Cerebellar cortex (tissue), 1 donor: ENCODE measurements at regions not wholly inside any gene's neighbourhood (a gene's known extent, or its start where the extent isn't known, plus 50 kb on each side); places are given as distances from the start of the nearest gene placed in this dataset.
"Not testable (repeated sequence)": the region's sequence is repeated elsewhere in the genome, so short reads cannot be mapped to it uniquely, and the experiment has no call there.

Source experiments
- DNase-seq: peaks from one replicate; pipeline ENCODE4 v3.0.0-alpha.2; 2015; ENCODE audit warnings: low spot score

DNA sequence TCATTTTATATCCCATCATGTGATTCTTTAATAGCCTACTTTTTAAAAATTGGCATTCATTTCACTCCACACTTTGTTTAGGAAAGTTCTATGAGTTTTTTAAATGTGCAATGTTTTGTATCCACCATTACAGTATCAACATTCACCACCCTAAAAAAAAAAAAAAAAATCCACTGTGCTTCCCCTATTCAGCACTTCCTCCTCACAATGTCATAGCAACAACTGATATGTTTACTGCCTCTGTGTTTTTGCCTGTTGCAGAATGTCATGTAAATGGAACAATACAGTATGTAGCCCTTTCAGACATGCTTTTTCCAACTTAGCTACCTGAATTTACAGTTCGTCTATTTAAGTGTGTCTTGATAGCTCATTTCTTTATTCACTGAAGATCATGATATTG lies 754.2 kb downstream of the FAM181B start:
- no peak for DNase-seq

DNA sequence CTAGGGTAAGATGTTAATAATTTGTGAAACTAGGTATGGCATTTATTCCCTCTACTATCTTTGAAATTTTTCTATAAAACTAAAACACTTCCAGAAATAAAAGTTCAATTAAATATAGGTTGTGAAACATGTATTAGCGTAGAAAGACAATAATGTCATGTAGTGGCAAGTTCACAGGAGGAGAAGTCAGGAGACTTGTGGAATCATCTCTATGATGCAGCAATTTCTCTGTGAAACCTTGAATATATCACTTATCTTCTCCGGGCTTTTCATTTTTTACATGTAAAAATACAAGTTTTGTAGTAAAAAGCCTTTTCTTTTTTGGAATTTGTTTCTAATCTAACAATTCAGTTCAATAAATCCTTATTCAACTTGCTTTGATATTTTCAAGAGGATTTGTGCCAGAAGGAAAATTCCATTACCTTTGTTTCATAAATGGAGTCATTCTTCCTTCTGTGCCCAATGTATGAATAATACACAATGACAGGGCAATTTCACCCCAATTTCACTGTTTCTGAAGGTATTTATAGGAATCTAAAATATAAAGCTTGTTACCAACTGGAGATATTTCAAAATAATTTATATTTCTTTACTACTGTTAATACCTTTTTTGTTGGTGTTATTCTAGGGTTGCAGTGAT lies 758.3 kb downstream of the FAM181B start:
- no peak for DNase-seq

DNA sequence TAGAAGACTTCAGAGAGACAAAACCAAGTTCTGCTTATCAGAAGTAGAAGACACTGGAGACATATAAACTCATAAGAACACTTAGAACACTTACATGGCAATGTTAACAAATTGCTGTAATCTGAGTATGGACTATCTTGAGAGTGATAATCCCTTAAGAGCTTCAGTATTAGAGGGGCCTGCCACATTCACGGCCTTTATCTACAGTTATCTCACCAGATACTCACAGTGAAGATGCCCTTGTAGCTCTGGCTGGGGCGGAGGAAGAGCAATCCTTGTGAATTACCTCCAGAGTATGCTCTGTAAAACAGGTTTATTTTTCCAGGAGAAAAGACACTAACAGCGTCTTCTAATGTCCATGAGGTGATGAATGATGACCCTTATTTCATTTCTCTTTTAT lies 762.8 kb downstream of the FAM181B start:
- no peak for DNase-seq

DNA sequence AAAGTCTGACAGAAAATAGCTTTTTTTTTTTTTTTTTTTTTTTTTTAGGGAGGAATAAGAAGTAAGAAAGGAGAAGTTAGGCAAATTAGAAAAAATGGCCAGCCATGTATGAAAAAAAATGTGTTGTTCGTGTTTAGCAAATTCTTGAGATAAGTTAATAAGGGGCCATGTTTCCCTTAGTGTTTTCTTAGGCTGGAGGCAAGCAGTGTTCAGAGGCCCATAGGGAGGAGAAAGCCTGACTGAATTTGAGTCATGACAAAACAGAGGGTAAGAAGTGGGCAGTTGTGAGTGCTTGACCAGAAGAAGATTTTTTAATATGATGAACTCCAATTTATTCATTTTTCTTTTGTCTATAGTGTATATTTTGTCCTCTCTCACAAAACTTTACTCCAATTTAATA lies 766.4 kb downstream of the FAM181B start:
- DNase-seq: no peak

DNA sequence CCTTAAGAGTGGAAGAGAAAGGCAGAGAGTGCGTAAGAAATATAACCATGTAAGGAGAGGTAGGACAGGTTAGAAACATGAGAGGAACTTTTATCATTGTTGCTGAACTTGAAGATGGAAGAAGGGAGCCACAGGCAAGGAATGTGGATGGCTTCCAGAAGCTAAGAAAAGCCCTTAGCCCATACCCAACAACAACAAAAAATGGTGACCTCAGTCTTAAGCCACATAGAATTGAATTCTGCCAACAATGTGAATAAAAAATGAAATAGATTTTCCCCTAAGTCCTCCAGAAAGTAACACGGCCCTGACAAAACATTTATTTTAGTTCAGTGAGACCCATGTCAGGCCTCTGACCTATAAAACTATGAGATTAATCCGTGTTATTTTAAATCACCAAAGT lies 767.3 kb downstream of the FAM181B start:
- no peak for DNase-seq

DNA sequence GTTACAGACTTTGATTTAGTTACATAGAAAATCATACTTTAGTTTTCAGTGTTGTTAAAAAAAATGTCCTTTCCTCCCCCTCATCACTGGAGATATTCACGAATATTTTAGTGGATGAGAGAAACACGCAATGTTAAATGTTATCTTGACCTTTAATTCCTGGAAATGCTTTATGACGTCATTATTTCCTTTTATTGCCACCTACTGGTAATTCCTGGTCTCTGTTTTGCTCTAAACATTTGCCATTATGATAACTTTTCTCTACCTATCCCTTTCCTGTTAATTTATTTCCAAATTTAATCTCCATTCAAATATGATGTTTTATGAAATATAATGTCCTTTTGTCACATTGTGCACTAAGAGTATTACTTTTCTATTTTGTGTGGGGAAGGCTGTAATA lies 770.6 kb downstream of the FAM181B start:
- DNase-seq: no peak

DNA sequence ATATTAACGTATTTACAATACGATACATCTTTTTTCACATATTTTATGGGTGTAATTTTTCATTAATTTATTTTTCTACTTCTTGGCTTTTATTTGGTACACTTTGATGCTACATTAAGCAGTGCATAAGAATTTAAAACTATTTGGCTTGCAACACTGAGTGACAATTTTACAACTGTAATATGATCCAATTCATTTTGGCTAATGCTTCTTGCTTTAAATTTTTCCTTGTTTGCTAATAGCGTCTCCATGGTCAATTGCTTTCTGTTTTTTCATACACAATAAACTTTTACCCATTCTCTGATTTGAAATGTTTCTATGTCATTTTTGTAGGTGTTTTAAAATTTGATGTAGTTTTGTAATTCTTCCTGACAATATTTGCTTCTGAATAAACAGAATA lies 773.2 kb downstream of the FAM181B start:
- no peak for DNase-seq

DNA sequence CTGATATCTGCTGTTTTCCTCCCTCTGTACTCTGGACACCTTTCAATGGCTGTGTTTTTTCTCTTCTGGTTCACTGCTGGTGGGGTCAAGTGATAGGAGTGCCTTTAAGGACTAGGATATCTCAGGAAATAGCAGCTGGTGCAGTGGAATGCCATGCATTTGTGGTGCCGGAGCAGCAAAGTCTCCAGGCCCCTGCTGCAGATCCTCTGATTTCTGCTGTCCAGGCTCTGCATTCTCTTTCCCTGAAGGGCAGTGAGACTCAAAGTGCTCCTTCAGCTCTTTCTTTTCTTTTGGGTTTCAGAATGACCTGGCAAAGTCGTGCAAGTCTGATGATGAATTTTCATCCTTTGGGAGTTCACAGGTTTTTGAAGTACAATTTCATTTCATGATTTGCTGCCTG lies 774.3 kb downstream of the FAM181B start:
- no peak for DNase-seq

DNA sequence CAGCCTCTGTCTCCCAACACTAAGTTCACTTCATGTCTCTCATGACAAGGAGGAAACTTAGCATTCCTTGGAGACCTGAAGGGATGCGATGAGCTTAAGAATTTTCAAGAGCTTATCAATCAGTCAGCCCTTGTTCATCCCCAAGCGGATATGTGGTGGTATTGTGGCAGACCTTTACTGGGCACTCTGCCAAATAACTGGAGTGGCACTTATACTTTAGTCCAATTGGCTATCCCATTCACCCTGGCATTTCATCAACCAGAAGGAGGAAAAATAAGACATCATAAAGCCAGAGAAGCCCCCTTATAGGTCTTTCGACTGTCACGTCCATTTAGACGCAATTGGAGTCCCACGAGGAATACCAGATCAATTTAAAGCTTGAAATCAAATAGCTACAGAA lies 779.4 kb downstream of the FAM181B start:
- DNase-seq: not testable (repeated sequence)

DNA sequence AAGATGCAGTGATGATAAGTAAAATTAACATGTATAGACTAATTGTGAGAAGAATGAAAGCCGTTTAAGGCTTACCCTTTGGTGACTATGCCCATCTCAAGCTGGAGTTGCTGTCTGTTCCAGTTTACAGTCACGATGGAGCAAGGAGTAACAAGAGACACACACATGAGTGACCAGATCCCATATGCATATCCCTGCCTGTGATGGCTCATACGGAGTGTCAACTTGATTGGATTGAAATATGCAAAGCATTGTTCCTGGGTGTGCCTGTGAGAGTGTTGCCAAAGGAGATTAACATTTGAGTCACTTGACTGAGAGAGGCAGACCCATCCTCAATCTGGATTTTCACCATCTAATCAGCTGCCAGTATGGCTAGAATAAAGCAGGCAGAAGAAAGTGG lies 786.8 kb downstream of the FAM181B start:
- DNase-seq: no peak

DNA sequence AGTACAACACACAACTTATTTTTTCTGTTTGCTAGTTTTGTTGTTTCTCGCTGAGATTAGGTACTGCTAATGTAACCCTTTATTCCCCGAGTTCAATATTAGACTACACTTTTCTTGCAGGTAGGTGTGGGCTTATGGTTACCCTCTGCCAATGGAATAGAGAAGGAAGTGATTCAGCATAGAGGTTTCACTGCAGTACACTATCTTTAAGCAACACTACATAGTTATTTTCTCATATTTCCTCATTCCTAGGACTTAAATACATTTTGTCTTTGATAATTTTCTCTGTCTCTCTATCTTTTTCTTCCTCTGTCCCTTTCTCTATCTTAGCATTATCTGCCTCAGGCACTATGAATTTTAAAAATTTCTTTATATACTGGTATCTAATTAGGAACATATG lies 791.0 kb downstream of the FAM181B start:
- no peak for DNase-seq

DNA sequence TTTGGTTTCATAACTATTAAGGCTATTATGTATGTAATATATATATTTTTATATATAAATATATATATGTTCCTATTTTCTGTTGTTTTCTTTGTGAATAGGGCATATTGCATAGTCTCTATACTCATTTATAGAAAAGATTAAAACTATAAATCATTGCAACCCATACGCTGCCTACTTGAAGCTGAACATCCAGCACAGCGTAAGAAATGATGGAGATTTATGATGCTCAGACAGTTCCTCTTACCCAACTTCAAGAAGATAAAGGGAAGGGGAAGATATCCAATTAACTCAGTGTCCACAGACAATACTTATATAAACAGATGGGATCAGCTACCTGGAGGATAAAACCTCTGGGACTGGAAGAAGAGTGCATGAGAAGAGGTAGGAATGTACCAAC lies 791.7 kb downstream of the FAM181B start:
- DNase-seq: no peak

DNA sequence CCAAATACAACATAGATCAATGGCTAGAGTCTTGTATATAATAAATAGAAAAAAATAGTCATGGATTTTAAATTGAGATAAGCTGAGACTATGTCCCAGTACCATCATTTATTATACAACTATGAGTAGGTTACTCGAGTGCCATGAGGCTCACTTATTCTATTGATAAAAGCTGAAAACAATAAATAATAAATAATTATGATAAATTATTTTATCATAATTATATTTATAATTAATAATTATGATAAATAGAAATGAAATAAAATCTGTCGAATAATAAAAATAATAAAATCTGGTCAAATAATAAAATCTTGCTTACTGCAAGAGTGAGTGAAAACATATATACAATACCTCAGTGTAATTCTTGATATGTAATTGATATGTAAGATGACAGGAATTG lies 801.4 kb downstream of the FAM181B start:
- no peak for DNase-seq

DNA sequence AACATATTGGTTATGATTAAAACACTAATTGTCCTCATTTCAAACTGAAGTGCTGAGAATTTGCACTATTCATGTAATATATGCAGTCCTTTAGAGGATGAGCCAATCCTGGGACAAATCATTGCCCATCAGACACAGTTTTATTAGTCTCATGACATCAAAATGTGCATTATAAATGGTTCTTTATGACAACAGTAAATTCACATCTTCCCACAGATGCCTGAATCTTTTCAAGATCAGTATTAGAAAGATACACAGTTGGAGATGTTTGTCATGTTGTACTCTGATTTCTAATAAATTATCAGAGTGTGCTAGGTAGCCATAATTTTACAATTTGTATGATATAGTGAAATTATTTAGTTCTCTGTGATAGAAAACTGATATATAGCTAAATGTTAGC lies 813.5 kb downstream of the FAM181B start:
- no peak for DNase-seq

DNA sequence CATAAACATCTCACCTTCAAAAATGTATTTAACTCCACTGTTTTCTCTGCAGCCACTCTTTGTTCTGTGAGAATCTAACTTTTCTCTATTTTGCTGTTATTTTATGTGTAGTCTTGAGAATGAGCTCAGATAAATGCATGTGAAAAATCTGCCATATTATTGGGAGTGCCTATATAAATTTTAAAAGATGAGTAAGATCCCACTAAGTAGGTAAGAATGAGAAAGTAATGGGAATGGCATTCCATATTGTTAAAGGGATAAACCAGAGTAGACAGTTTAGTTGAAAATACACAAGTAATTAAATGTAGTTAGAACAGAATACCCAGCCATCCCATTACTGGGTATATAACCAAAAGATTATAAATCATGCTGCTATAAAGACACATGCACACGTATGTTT lies 817.2 kb downstream of the FAM181B start:
- no peak for DNase-seq

DNA sequence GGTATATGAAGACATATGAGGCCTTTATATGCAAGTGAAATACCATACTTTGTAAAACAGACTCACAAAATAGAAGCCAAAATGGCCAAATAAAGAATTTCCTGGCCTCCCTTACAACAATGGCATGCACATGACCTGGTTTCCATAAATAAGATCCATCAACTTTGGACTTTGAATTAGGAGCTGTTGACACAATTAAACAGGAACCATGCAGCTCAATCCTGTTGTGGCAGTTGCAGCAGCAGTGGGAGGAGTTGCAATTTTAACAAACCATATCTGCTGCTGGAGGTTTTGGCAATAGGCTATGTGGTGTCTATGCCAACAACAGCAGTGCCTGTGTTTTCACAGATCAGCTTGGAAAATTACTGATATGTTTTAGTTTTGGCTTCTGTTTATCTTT lies 818.6 kb downstream of the FAM181B start:
- DNase-seq: no peak

DNA sequence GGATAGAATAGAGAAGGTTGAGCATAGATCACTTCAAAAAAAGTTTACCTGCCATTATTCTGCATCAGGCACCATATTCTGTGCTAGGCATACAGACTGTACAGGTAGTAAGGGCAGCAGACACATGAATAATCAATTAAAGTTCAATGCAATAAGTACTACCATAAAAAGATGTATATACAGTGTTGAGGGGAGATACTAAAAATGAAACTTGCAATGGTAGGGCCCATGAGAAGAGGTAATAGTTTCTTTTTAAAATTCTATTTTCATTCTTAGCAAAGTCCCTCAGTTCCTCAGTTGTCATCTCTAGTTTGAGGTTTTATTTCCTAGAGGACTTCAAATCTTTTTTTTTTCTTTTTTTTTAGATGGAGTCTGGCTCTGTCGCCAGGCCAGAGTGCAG lies 819.9 kb downstream of the FAM181B start:
- no peak for DNase-seq

DNA sequence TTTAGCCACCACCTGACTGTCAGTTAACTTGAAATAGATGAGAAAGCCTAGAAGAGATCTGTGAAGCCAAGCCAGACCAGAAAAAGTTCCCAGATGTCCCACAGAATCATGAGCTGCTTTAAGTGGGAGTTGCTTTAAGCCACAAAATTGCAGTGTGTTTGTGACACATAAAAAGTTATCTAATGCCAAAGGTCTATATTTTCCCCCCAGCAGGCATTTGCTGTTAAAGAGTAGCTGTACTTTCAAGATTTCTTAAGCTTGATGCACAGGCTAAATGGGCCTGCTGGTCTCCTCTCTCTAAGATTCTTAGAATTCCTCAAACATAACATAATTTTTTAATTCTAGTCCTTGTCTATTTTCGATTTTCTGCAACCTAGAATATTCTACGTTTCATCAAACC lies 825.7 kb downstream of the FAM181B start:
- no peak for DNase-seq

DNA sequence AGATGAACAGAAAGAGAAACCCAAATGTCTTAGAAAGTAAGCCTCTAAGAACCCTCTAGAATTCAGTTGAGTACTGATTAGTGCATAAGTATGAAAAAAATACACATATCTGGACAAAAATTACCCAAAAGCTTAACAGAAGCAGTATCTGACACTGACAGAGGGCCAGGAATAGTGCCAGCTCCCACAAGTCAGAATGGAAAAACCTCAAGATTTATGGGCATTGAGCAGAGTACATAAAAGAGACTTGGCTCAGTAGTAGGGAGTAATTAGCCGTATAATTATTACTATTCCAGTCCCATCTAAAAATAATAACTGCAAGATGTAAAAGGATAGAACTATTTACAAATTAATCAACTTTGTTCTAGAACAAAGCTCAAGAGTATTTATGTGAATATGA lies 834.5 kb downstream of the FAM181B start:
- DNase-seq: no peak

DNA sequence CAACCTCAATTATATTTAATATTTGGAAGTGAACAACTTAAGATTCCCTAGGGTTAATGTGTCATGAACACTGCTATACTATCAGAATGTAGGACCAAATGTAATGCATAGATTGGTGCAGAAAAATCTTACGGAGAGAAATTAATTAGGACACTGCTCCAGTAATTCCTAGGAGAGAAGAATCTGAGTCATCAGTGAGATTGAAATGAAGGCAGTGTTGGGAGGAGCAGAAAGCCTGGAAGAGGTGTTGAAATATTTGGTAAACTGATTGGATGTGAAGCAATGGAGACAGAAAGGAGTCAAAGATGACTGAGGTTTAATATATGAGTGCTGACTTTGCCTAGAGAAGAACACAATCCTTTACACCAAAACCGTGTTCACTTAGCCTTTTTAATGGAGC lies 836.0 kb downstream of the FAM181B start:
- no peak for DNase-seq

DNA sequence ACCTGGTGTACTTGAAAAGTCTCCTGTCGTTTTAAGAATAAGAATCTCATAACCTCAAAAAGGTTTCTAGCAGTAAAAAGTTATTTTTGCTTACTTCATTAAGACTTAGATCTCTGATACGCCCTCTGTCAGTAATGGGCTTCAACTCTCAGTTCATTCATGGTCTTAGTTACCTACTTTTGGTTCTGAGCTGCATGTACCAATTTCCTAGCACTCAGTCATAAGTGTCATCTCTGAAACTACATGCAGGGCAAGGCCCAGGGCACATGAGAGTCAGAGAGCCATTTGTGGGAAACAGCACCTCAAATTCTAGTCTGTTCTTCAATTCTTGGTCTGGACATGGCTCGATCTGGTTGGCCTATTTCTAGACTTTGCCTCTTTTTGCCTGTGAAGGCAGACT lies 838.4 kb downstream of the FAM181B start:
- DNase-seq: no peak

DNA sequence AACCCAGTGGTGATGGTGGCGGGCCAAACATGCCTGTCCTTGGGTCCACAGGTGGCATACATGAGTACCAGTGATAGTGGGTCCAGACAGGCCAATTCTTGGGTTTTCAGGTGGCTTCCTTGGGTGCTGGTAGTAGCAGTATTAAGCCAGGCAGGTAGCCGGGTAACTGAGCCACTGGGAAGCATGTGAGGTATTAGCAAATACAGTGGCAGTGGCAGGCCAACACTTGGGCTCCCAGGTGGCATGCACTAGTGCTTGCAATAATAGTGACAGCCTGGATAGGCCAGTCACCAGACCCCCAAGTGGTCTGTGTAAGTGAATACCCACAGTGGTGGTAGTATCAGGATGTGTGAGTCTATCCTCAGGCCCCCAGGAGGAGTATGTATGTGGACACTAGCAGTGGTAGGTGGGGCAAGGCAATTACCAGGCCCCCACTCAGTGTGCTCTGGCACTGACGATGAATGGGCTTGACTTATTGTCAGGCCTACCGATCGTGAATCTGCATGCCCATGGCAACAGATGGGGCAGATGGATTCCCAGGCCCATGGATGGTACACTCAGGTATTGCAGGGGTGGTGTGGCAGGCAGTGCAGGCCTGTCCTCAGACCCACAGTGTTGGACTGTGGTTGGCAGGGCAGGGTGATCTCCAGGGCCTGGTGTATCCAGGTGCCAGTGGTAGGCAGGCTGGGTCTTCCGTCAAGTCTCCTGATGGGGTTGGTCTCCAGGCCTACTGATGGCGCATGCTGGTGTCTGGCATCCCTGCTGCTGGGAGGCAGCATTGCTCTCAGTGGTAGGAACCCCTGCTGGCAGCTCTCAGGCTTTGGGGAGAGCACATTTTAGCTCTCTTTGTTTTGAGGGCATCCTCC lies 840.7 kb downstream of the FAM181B start:
- DNase-seq: no peak

DNA sequence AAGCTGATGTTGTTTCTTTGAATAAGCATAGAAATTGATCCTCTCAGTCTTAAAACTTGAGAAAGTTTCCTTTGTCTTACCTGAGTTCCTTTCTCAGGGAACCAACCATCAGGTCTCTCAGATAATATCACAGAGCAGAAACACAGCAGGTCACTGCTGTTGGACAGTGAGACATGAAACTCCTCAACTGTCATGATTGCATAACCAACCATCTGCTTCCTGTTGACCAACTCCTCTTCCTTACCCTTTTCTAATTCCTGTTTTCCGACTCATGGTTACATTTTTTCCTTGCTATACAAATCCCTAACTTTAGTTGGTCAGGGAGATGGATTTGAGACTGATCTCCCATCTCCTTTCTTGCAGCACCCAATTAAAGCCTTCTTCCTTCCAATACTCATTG lies 845.3 kb downstream of the FAM181B start:
- no peak for DNase-seq

DNA sequence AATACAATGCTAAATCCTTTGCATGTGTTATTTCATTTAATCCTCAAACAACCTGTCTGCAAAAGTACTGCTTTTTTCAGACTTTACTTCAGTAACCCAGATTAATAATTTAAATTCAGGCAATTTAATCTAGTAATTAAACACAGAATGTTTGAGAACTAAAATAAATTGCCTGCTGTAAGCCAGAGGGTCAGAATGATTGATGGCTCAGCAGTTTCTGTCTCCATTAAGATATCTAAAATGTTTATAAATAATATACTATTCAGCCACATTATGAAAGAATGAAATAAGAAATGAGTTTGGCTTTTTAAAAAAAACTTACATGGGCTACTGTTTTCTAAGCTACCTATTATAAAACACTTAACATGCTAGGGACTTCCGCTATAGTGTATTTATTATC lies 846.0 kb downstream of the FAM181B start:
- DNase-seq: no peak
